Astrocyte (in vitro differentiated cells and primary cell): ENCODE measurements at regions not wholly inside any gene's neighbourhood (a gene's known extent, or its start where the extent isn't known, plus 50 kb on each side); places are given as distances from the start of the nearest gene placed in this dataset.

Experiments used
- CTCF ChIP-seq: IDR thresholded peaks from 2 replicates; pipeline ENCODE4 v1.5.1; 2011; ENCODE audit warnings: low read depth, mild to moderate bottlenecking, inconsistent platforms, low read length, moderate library complexity; ENCODE audit not compliant: insufficient read depth
- EZH2 ChIP-seq: IDR thresholded peaks from 2 replicates; pipeline ENCODE4 v1.6.1; 2012; ENCODE audit warnings: mild to moderate bottlenecking, low read length, inconsistent platforms; ENCODE audit not compliant: insufficient read depth

GRCh38 chr12:67524861-67525616, 123.5 kb upstream of the DYRK2 start:
- TF ChIP-seq EZH2 (no peak), CTCF (no peak)
